ENCODE measurements at regions not wholly inside any gene's neighbourhood (a gene's known extent, or its start where the extent isn't known, plus 50 kb on each side); places are given as distances from the start of the nearest gene placed in this dataset.

DNA sequence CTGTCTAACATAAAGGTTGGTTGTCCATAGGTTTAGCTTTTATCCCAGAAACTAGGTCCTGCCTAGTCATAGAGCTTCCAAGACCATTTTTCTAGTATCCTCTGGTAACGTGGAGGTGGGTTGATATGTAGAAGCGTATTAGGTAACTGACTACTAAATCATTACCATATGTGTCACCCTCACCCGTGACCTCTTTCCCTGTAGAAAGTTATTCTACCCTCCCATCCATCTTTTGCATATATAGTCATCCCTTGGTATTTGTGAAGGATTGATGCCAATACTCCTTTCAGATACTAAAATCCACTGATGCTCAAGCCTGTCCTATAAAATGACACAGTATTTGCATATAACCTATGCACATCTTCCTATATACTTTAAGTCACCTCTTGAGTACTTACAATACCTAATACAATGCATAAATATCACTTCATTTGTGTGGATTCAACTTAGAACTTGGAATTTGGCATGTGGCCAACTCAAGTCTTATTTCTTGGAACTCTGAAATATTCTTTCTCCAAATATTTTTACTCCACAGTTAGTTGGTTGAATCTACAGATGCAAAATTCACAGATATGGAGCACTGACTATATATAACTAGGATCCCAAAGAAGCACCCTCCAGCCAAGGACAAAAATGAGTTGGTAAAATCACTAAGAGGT, 497.0 kb upstream of the TENM4 start:
- no peak for TF ChIP-seq EZH2 (IDR thresholded peaks at IDR 0.05; ENCODE audit: borderline replicate concordance, low read length)
- TF ChIP-seq, protein P1, sequence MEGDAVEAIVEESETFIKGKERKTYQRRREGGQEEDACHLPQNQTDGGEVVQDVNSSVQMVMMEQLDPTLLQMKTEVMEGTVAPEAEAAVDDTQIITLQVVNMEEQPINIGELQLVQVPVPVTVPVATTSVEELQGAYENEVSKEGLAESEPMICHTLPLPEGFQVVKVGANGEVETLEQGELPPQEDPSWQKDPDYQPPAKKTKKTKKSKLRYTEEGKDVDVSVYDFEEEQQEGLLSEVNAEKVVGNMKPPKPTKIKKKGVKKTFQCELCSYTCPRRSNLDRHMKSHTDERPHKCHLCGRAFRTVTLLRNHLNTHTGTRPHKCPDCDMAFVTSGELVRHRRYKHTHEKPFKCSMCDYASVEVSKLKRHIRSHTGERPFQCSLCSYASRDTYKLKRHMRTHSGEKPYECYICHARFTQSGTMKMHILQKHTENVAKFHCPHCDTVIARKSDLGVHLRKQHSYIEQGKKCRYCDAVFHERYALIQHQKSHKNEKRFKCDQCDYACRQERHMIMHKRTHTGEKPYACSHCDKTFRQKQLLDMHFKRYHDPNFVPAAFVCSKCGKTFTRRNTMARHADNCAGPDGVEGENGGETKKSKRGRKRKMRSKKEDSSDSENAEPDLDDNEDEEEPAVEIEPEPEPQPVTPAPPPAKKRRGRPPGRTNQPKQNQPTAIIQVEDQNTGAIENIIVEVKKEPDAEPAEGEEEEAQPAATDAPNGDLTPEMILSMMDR (IDR thresholded peaks at IDR 0.05; ENCODE audit: low read length), result no peak

Data from OCI-LY1 (cell line).